Gastroesophageal sphincter (tissue), 4 donors: ENCODE measurements at regions not wholly inside any gene's neighbourhood (a gene's known extent, or its start where the extent isn't known, plus 50 kb on each side); places are given as distances from the start of the nearest gene placed in this dataset.

Experiments
- ATAC-seq: fragments of 150-250 bp; one replicate; pipeline ENCODE4 v1.9.1; 2016; ENCODE audit warnings: mild to moderate bottlenecking, moderate library complexity
- H3K27ac ChIP-seq, 4 donors: fragments of 200-600 bp; sonication (generic) in 3 of 4; 1 replicate in 3 of 4; 2 replicates in 1 of 4; pipeline ENCODE4 v1.5.1; 2016 to 2019
- H3K27me3 ChIP-seq: fragments of 200-600 bp; sonication (generic); one replicate; pipeline ENCODE4 v1.5.1; 2019
- H3K36me3 ChIP-seq, 2 donors: fragments of 200-600 bp; sonication (generic); one replicate each; pipeline ENCODE4 v1.5.1; 2019; ENCODE audit warnings: control low read depth in 1 of 2
- H3K4me1 ChIP-seq, 3 donors: fragments of 200-600 bp; sonication (generic); 1 replicate in 2 of 3; 2 replicates in 1 of 3; pipeline ENCODE4 v1.5.1; 2016 to 2019; ENCODE audit warnings: control low read depth in 2 of 3
- H3K4me3 ChIP-seq, 2 donors: fragments of 200-600 bp; sonication (generic); one replicate each; pipeline ENCODE4 v1.5.1; 2019; ENCODE audit warnings: mild to moderate bottlenecking in 1 of 2, moderate library complexity in 1 of 2
- H3K9me3 ChIP-seq, 3 donors: fragments of 200-600 bp; sonication (generic); one replicate each; pipeline ENCODE4 v1.5.1; 2017 to 2019; ENCODE audit warnings: control low read depth in 2 of 3
- EP300 ChIP-seq: sonication (generic); formaldehyde crosslinking; IDR thresholded peaks from one replicate; pipeline ENCODE4 v1.6.1; 2017; ENCODE audit warnings: antibody characterized with exemption, mild to moderate bottlenecking
- POLR2A ChIP-seq, 2 donors: fragments of 450-650 bp; IDR thresholded peaks; one replicate each; pipeline ENCODE4 v1.6.1; 2017; ENCODE audit warnings: antibody characterized with exemption in 2 of 2, mild to moderate bottlenecking in 2 of 2, moderate library complexity in 1 of 2
- POLR2AphosphoS5 ChIP-seq: sonication (generic); formaldehyde crosslinking; IDR thresholded peaks from one replicate; pipeline ENCODE4 v1.6.1; 2017; ENCODE audit warnings: antibody characterized with exemption
- WGBS, 2 donors: methylation state at CpG; one replicate each; pipeline ENCODE4 v1.1.5; 2018; ENCODE audit warnings: low coverage in 1 of 2; 5-methylcytosine and 5-hydroxymethylcytosine counted together
- TF ChIP-seq, protein P1 (sequence below), 4 experiments: fragments of 200-600 bp in 2 of 4; fragments of 450-650 bp in 2 of 4; sonication (generic) in 1 of 4; IDR thresholded peaks; one replicate each; pipeline ENCODE4 v1.5.1; 2017 to 2019; ENCODE audit warnings: antibody characterized with exemption in 4 of 4, mild to moderate bottlenecking in 2 of 4, moderate library complexity in 2 of 4

DNA sequence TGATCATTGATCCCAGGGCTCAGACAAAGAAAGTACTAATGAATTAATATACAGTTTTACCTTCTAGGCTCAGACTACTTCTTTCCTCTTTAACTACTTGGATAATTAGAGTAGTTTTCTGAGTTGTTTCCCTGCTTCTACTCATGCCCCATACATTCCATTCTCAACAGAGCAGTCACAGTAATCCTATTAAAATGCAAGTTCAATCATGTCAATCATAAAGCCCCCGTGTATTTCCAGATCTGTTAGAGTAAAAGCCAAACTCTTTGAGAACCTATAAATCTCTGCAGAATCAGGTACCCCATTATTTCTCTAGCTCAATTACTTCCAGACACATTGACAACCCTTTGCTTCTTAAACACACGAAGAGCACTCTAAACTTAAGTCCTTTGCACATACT, 242.1 kb upstream of the PRMT6 start:
- TF ChIP-seq EP300 (no peak), POLR2A (IDR thresholded peaks at IDR 0.05) (no peak), POLR2AphosphoS5 (no peak)
- TF ChIP-seq, protein P1, sequence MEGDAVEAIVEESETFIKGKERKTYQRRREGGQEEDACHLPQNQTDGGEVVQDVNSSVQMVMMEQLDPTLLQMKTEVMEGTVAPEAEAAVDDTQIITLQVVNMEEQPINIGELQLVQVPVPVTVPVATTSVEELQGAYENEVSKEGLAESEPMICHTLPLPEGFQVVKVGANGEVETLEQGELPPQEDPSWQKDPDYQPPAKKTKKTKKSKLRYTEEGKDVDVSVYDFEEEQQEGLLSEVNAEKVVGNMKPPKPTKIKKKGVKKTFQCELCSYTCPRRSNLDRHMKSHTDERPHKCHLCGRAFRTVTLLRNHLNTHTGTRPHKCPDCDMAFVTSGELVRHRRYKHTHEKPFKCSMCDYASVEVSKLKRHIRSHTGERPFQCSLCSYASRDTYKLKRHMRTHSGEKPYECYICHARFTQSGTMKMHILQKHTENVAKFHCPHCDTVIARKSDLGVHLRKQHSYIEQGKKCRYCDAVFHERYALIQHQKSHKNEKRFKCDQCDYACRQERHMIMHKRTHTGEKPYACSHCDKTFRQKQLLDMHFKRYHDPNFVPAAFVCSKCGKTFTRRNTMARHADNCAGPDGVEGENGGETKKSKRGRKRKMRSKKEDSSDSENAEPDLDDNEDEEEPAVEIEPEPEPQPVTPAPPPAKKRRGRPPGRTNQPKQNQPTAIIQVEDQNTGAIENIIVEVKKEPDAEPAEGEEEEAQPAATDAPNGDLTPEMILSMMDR (IDR thresholded peaks at IDR 0.05) = no peak
- WGBS, 2 donors = 75 to 83% methylated on average over 1 to 2 of the region's 2 CpGs
- no peak overlapping the region for H3K27ac ChIP-seq
- no peak overlapping the region for H3K4me3 ChIP-seq
- H3K9me3 ChIP-seq = peaks cover 0 to 4% (median 0%) of the 10 kb centered on the region in 3 donors
- no peaks in the 10 kb centered on the region for H3K36me3 ChIP-seq
- no peaks in the 10 kb centered on the region for H3K27me3 ChIP-seq
- no peaks in the 10 kb centered on the region for H3K4me1 ChIP-seq
- no peak for ATAC-seq

DNA sequence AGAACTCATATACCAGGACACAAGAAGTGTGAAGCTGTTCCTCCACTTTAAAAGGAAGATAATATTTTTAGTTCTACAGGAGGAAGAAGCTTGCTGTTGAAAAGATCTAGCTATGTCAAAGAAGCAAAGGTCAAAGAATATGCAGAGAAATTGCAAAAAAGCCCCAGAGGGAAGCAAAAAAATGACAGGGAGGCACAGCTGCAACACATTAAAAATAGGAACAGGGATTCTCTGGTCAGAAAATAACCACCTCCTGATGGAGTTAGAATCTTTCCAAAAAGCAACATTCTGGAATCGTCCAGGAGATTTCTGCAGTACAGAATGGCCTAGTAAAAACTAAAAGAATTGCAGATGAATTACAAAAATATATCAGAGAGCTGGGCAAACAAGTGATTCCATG, 238.9 kb upstream of the PRMT6 start:
- no peaks in the 10 kb centered on the region for H3K36me3 ChIP-seq
- TF ChIP-seq POLR2AphosphoS5 (no peak), EP300 (no peak), POLR2A (IDR thresholded peaks at IDR 0.05) (no peak)
- TF ChIP-seq, protein P1 (IDR thresholded peaks at IDR 0.05) = no peak
- no peaks in the 10 kb centered on the region for H3K4me1 ChIP-seq
- no peak overlapping the region for H3K4me3 ChIP-seq
- no peak overlapping the region for H3K27ac ChIP-seq
- WGBS, 2 donors = 0 to 31% methylated on average over 1 of the region's 1 CpG
- no peaks in the 10 kb centered on the region for H3K27me3 ChIP-seq
- no peak for ATAC-seq
- H3K9me3 ChIP-seq = peaks cover 0 to 5% (median 0%) of the 10 kb centered on the region in 3 donors

DNA sequence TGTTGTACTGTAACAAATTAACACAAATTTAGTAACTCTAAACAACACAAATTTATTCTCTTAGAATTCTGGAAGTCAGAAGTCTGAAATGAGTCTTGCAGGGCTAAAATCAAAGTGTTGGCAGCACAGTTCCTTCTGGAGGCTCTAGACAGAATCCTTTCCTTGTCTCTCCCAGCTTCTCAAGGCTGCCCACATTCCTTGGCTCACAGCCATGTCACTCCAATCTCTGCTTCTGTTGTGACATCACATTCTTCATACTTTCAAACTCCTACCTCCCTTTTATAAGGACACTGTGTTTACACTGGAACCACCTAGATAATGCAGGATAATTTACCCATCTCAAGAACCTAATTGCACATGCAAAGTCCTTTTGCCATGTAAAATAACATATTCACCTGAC, 225.0 kb upstream of the PRMT6 start:
- Histone ChIP-seq H3K36me3 (no peaks in the 10 kb centered on the region), H3K27ac (no peak overlapping the region), H3K9me3 (no peaks in the 10 kb centered on the region), H3K27me3 (no peaks in the 10 kb centered on the region), H3K4me1 (no peaks in the 10 kb centered on the region), H3K4me3 (no peak overlapping the region)
- no peak for TF ChIP-seq EP300
- no peak for TF ChIP-seq POLR2A (IDR thresholded peaks at IDR 0.05)
- TF ChIP-seq, protein P1 (IDR thresholded peaks at IDR 0.05) = no peak
- TF ChIP-seq POLR2AphosphoS5 = no peak
- ATAC-seq = no peak

DNA sequence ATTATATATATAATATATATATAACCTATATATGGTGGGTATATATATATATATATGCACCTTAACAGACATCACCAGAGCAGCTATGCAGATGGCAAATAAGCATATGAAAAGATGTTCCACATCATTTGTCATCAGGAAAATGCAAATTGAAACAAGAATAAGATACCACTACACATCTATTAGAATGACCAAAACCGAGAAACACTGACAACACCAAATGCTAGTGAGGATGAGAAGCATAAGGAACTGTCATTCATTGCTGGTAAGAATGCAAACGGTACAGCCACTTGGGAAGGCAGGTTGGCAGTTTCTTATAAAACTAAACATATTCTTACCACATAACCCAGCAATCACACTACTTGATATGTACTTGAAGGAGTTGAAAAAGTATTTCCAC, 219.8 kb upstream of the PRMT6 start:
- H3K27ac ChIP-seq = no peak overlapping the region
- no peaks in the 10 kb centered on the region for H3K4me1 ChIP-seq
- no peak for ATAC-seq
- H3K9me3 ChIP-seq = no peaks in the 10 kb centered on the region
- 68 to 89% methylated on average over 2 of the region's 2 CpGs for whole genome bisulfite sequencing, 2 donors
- H3K27me3 ChIP-seq = no peaks in the 10 kb centered on the region
- no peak overlapping the region for H3K4me3 ChIP-seq
- no peaks in the 10 kb centered on the region for H3K36me3 ChIP-seq
- no peak for TF ChIP-seq POLR2A (IDR thresholded peaks at IDR 0.05)
- no peak for TF ChIP-seq POLR2AphosphoS5
- TF ChIP-seq EP300 = no peak
- TF ChIP-seq, protein P1 (IDR thresholded peaks at IDR 0.05) = no peak

DNA sequence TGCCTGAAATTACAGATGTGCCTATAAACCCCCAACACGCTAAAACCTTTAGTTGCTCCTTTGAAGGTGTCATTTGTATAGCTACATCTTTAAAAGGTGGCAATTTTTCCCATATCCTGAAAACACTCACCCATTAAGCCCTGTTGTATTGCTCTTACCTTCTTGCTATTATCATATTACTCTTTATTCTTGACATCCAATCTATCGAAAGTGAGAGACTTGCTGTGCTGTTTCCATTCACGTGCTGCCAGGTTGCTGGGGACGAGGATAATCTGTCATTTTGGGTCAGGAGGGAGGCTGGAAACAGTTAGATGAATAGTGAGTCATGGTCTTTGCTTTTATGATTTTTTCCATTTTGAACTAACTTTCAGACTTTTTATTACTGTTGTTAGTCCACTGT, 213.0 kb upstream of the PRMT6 start:
- H3K27me3 ChIP-seq = no peaks in the 10 kb centered on the region
- no peaks in the 10 kb centered on the region for H3K9me3 ChIP-seq
- no peaks in the 10 kb centered on the region for H3K4me1 ChIP-seq
- TF ChIP-seq EP300 = no peak
- TF ChIP-seq, protein P1 (IDR thresholded peaks at IDR 0.05) = no peak
- no peak for TF ChIP-seq POLR2AphosphoS5
- TF ChIP-seq POLR2A (IDR thresholded peaks at IDR 0.05) = no peak
- no peaks in the 10 kb centered on the region for H3K36me3 ChIP-seq
- no peak for ATAC-seq
- WGBS, 2 donors = 52 to 61% methylated on average over 3 of the region's 4 CpGs
- H3K4me3 ChIP-seq = no peak overlapping the region
- H3K27ac ChIP-seq = no peak overlapping the region
